HG03175 (cell line): ENCODE measurements at regions not wholly inside any gene's neighbourhood (a gene's known extent, or its start where the extent isn't known, plus 50 kb on each side); places are given as distances from the start of the nearest gene placed in this dataset.
"Not testable (repeated sequence)": the region's sequence is repeated elsewhere in the genome, so short reads cannot be mapped to it uniquely, and the experiment has no call there.

Experiments
- ATAC-seq: cut with Tn5 transposase; IDR thresholded peaks from one replicate; pipeline ENCODE4 v1.9.1; 2021; ENCODE audit warnings: mild to moderate bottlenecking, moderate library complexity; ENCODE audit not compliant: unreplicated experiment

DNA sequence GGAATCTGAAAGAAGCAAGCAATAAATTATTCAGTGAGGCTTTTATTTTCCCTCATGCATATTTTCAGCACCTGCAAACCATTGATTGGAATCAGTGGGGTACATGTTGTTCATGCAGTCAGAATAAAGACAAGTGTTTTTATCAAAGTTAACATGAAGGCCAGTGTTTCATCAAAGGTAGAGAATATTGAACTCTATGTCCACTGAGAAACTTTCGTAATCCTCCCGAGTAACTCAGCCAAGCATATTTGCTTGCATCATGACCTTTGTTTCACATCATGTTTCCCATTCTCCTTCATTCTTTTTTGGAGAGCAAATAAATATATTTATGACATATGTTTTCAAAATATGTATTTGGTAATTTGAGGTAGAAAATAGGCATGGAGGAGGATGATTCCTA lies 663.1 kb downstream of the SH2D4B start:
- ATAC-seq = no peak

DNA sequence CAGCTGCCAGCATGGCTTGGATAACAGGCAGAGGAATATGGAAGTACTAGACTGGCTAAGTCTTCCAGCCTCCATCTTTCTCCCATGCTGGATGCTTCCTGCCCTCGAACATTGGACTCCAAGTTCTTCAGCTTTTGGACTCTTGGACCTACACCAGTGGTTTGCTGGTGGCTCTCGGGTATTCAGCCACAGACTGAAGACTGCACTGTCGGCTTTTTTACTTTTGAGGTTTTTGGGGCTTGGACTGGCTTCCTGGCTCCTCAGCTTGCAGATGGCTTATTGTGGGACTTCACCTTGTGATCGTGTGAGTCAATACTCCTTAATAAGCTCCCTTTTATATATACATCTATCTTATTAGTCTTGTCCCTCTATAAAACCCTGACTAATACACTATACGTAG lies 667.6 kb upstream of the NRG3 start:
- ATAC-seq = not testable (repeated sequence)

DNA sequence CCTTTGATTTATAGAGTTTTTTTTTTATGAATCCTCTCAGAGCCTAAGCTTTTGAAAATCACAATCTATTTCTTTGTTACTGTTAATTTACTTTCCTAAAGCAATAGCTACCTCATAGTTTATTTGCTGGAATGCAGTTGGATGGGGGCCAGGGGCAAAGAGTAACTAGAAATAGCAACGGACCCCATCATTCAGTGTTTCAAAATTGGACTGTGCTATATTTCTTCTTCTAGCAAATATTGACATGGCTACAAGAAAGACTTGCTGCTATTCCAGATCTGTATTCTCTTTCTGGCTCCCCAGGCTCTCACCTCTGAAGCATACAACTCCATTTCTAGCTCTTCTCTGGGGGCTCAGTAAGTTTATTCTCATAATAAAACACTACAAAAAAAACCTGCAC lies 661.6 kb upstream of the NRG3 start:
- no peak for ATAC-seq

DNA sequence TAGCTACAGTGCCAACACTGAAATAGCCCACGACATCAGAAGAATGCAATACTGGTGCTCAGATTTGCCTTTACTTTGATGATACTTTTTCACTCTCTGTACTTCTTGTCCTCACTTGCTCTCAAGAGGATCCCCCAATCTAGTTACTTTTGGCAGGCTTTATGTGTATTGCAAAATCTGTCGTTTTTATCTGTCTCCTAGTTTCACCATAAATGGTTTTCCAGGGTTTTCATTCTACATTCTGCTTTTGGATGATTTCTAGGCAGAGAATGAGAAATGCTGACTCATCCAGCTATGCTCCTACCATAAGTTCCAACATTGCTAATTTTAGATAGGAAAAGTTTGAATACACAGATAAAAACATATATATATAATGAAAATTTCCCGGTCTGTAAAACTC lies 659.5 kb upstream of the NRG3 start:
- no peak for ATAC-seq

DNA sequence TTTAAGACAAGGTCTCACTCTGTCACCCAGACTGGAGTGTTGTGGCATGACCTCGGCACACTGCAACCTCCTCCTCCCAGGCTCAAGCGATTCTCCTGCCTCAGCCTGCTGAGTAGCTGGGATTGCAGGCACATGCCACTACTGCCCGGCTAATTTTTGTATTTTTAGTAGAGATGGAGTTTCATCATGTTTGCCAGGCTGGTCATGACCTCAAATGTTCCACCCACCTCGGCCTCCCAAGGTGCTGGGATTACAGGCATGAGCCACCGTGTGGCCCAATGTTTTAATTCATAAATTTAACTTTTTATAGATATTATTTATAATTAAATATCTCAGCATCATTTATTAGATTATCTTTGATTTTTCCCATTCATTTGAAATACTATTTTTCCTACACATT lies 658.0 kb upstream of the NRG3 start:
- no peak for ATAC-seq

DNA sequence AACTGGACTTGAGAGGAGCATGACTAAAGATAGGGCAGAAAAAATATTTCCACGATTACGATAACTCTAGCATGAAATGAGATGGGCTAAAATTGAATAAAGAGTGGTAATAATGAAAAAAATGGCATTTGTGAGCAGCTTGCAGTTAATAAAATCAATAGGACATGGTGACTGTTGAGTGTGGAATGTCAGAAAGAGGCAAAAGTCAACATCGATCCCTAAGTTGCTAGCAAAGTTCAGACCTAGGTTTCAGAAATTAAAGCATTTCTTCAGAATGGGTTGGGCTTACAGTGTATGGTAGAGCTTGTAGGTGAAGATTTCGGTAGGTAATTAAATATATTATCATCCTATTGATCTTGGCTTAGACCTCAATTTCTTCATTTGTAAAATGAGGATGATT lies 656.7 kb upstream of the NRG3 start:
- ATAC-seq = no peak

DNA sequence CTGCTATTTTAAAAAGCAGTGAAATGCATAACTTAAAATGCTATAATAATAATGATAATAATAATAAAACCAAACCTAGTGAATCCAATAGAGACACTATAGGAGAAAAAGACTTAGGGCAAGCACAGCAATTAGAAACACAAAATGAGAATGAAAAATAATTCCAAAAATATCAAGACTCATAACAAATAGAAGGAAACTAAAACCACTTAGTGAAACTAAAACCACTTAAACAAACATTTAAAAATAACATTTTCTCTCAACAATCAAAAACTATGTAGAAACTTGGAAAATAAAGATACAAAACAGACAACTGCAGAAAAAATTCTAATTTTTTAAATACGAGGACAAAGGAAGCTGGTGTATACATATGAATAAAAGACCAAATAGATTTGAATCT lies 655.2 kb upstream of the NRG3 start:
- no peak for ATAC-seq

DNA sequence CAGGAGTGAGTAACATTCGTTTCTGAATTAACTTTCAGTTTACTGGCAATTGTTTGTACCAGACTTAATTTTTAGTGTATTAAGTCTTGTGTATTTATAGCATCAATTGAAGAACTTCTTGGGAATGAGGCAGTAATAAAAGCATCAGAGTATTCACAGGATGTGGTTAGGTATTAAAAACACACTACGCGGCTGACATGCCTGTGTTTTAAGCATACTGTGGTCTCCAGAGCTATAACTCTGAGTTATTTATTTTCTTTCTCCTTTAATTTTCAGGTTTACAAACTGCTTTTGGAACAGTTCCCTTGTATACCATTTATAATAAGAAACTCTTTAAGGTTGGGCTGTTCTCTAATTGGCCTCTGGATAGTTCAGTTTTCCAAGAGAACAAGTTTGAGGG lies 626.1 kb upstream of the NRG3 start:
- no peak for ATAC-seq

DNA sequence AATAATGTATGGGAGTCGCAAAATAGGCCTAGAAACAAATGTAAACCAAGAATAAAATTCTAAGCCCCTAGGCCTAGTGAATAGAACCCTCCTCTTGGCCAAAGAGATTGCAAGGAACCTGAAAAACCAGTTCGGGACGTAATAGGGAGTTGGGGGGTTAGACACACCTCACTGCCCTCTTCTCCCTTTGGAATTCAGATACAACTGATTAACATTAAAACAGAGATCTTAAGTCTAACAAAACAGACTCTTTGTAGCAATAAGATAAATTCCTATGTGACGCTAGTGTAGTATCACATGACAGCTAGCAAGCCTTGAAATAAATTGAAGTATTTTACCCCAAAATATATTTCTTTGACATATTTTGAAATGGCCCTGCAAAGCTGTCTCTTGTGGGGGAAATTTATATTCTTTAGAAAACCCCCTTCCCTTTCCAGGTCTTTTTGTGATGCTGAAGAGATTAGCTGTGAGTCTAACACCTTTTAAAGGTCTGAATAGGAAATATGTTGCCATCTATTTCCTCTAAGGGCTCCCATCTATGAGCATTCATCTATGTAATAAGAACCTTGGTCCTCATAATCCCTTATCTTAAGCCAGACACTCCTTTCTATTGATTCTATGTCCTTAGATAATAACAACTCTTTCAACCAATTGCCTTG lies 623.4 kb upstream of the NRG3 start:
- ATAC-seq = no peak

DNA sequence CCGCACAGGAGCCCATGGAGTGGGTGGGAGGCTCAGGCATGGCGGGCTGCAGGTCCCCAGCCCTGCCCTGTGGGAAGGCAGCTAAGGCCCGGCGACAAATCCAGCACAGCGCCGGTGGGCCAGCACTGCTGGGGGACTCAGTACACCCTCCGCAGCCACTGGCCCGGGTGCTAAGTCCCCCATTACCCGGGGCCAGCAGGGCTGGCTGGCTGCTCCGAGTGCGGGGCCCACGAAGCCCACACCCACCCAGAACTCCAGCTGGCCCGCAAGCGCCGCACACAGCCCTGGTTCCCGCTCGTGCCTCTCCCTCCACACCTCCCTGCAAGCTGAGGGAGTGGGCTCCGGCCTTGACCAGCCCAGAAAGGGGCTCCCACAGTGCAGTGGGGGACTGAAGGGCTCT lies 610.0 kb upstream of the NRG3 start:
- not testable (repeated sequence) for ATAC-seq

DNA sequence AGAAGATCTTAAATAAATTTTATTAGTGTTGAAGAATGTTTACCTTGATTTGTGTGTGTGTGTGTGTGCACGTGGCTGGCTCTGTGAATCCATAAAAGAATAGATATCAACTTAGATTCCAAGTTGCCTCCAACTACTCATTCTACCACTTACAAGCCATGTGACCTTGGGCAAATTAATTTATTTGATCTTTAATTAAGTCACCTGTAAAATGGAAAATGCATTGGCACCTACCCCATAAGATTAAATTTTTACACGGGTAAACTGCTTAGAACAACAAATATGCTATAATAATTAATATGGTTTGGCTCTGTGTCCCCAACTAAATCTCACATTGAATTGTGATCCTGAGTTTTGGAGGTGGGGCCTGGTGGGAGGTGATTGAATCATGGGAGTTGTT lies 604.9 kb upstream of the NRG3 start:
- ATAC-seq = no peak

DNA sequence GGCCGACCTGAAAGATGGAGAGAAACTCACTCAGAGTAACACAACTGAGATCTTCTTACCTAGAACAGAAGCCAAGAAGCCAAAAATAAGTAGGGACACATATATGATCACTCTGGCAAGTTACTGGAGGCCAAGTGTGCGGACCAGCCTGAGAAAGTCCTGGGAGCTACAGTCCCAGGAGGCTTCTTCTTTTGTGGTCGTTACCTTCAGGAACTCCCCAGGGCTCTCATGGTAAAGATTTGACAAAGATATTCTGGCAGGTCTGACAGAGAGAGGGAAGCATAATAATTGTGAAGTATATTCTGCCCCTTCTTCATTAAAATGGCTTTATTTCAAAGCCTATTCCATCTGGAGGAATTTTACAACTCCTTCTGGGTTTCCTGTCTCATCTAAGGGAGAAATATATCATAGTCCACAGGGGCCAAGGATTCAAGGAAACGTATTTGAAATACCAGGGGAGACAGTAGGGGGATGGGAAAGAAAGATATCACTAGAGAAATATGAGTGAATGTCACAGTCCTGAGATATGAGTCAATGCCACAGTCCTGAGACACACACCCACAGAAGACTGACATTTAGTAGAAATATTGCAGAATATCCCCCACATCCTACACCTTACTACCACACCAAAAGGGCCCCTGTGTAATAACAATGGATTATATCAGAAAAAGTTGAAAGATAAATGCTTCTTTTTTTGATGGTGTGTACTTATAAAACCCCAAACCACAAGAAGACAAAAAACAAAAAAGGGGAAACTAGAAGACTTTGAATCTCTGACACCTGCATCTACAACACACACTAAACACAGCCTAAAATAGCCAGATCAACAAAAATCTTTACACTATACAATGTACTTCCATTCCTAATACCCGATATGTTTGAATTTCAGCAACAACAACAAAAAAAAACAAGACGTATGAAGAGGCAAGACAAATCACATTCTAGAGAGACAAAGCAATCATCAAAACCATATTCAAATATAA lies 594.2 kb upstream of the NRG3 start:
- no peak for ATAC-seq

DNA sequence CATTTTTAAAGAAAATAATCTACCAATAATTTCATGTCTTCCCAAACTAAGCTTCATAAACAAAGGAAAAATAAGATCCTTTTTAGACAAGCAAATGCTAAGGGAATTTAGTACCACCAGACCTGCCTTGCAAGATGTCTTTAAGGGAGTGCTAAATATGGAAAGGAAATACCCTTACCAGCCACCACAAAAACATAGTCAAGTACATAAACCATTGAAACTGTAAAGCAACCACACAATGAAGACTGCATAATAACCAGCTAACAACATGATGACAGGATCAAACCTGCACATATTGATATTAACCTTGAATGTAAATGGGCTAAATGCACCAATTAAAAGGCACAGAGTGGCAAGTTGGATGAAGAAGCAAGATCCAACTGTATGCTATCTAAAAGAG lies 586.5 kb upstream of the NRG3 start:
- ATAC-seq = no peak

DNA sequence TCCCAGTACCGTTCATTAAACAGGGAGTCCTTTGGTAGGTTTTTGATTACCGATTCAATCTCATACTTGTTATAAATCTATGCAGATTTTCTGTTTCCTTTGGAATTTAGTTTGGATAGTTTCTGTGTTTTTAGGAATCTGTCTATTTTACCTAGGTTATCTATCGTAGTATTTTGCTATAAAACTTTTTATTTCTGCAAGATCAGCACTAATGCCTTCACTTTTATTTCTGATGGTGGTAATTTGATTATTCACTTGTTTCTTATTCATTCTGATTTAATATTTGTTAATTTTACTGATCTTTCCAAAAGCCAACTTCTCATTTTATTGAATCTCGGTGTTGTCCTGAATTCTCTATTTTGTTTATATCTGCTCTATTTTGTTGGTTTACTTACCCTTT lies 577.7 kb upstream of the NRG3 start:
- no peak for ATAC-seq

DNA sequence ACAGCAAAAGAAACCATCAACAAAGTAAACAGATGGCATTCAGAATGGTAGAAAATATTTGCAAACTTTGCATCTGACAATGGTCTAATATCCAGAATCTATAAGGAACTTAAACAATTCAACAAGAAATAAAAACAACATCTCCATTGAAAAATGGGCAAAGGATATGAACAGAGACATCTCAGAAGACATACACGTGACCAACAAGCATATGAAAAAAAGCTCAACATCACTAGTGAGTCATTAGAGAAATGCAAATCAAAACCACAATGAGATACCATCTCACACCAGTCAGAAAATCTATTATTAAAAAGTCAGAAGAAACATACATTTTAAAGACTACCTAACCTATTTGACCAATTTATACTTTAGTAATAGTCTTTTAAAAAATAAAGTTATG lies 571.3 kb upstream of the NRG3 start:
- no peak for ATAC-seq

DNA sequence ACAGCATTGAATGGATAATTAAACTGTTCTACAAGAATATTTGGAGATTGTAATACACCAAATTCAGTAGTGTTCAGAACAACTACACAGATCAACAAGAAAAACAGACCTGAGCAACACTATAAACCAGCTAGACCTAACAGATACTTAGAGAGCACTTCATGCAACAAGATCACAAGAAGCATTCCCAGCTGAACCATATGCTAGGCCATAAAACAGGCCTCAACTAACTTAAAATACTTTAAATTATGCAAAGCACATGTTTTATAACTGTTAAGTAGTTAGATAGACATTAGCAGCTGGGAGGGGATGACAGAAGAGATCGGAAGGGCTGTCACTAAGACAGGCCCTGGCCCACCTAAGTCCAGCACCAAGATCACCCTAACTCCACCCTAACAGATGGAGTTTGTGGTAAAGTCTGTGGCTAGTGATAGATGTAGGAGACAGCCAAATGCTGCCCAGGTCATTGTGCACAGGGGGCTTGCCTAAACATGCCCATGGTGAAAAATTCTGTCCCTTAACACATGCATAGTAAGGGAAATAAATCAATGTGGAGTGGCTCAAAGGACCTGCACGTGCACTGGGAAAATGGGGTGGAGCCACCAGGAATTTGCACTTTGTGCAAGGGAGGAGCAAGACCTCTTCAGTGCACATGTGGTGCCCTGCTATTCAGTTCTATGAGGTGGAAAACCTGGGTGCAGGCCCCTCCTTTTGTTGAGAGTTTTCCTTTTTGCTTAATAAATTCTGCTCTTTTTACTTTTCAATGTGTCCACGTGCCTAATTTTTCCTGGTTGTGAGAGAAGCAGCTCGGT lies 567.8 kb upstream of the NRG3 start:
- no peak for ATAC-seq

DNA sequence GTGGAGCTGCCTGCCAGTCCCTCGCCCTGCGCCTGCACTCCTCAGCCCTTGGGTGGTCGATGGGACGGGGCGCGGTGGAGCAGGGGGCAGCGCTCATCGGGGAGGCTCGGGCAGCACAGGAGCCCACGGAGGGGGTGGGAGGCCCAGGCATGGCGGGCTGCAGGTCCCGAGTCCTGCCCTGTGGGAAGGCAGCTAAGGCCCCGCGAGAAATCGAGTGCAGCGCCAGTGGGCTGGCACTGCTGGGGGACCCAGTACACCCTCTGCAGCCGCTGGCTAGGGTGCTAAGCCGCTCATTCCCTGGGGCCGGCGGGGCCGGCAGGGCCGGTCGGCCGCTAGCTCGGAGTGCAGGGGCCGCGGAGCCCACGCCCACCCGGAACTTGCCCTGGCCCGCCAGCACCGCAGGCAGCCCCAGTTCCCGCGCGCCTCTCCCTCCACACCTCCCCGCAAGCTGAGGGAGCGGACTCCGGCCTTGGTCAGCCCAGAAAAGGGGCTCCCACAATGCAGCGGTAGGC lies 565.9 kb upstream of the NRG3 start:
- no peak for ATAC-seq

DNA sequence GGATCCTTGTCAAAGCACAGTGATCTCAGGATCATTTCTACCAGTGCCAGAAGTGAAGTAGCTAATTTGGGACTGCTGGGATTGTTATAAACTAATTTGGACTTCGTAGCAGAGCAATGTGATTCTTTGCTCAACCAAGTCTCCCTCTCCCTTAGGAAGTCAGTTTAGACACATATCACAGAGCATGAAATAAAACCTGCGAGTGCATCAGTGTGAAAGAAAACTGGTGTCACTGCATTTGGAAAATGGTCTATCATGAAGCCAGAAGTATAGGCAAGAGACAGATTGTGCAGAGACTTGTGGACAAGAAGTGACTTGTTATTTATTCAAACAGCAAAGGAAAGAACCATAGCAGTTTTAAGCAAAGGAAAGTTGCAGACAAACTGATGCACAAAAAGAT lies 560.5 kb upstream of the NRG3 start:
- ATAC-seq = no peak

DNA sequence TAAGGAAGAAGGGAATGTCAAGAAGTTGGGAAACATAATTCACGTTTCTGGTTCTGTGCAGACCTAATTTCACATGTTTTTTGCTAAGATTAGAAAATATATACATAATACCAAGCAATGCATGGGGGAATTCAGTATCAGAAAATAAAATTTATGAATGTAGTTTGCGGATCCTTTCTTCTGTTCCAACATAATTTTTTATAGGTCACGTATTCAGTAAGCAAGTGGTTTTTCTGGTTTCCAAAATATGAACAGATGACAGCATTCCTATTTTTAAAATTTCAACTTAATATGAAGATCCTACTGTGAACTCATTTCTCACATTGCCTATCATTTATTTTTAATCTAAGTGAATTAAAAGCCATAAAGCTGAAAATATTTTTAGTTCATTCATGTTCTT lies 560.0 kb upstream of the NRG3 start:
- no peak for ATAC-seq

DNA sequence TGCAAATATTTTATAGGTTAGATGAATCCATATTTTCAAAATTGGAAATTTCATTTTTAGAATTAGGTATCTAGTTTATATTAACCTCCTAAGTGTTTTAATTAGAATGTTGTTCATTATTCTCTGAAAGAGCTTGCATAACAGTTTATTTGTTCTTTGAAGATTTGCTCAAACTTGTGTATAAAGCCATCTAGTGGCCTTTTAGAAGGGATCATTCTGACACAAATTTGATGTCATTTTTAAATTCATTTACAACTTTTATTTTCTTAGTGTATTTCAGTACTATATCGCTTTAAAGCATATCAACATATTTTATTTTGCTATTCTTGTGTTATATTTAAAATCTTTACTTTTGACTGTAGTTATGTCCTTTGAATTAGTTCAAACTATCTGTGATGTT lies 527.0 kb upstream of the NRG3 start:
- no peak for ATAC-seq

DNA sequence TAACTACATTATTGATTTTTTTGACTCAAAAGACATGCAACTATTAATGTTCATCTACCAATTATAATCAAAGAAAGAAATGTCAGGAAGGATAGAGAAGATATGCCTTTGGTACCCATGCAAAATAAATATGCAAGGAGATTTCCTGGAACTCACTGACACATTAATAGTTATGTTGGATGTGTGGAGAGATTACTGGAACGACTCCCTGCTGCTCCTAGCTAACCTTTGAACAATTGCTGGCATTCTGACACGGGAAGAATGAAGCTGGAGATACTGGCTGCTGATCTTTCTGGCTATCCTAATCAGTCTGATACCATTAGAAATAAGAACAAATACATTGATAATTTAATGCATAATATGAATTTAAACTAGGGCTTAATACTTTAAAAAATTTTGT lies 507.9 kb upstream of the NRG3 start:
- no peak for ATAC-seq
